Medulla oblongata (tissue), 1 donor: ENCODE measurements at regions not wholly inside any gene's neighbourhood (a gene's known extent, or its start where the extent isn't known, plus 50 kb on each side); places are given as distances from the start of the nearest gene placed in this dataset.
A peak's percentile ranks its signal among the peaks of the same experiment; 100 is the strongest.

Experiments used
- DNase-seq: peaks from one replicate; pipeline ENCODE4 v3.0.0-alpha.2; 2015; ENCODE audit errors: extremely low spot score

DNA sequence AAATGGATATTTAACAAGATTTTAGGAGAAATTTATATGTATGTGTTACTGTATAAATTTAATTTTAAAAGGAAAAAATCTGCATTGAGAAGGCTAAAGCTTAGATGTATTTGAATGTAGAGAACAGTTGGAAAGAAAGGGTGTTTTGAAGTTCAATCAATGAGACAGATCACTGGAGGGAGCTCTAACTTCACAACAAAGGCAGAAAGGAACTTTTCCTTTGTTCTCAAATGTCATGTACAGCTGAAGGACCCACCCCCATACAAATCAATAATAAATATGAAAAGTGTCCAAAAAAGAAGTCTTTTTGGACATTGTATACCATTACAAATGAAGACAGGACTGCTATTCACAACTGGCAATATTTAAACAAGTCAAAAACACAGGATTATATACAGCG is 403.4 kb downstream of the DNAJB9 start:
- peak; percentile 19 for DNase-seq

GRCh38 chr7:108974641-108975040 is 405.0 kb downstream of the DNAJB9 start:
- no peak for DNase-seq

GRCh38 chr7:108985037-108985436 is 415.4 kb downstream of the DNAJB9 start:
- DNase-seq: no peak

- no peak for DNase-seq
Observed at GRCh38 chr7:108989319-108989718, 419.6 kb downstream of the DNAJB9 start.

DNA sequence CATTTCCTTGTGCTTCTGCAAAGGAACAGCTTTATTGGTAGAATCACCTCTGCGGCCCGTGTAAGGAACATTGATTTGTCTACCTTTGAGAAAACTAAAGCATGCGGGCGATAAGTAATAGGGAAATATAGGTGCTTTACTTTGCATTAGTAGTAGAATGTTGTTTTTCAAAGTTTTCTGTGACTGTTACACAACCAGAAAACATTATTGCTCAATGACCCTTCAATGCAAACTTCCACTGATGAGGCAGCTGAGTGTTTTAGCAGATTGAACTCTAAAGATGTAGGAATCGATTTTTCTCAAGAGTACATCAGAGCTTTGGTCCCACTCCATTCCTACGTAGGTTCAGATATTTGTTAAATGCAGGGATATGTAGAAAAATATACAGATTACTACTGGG is 427.8 kb downstream of the DNAJB9 start:
- DNase-seq: no peak

DNA sequence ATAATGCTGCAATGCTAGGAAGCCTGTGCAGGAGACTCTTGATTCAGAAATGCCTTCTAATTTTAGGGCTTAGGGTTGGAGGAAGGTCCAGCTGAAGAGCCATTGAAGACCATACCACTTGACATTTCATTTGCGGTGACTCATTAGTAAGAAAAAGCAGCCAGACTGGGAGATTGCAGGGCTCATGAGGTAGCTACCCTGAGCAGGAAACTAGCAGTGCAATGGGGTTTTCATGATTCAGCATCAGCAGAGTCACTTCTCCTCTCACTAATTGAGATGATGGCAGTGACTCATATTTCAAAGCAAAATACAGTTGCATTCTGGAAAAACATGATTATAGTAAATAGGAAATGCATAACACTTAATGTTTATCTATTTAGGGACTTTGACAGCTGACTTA is 434.1 kb downstream of the DNAJB9 start:
- DNase-seq: no peak

- DNase-seq: no peak
Observed at GRCh38 chr7:109009636-109010035, 440.0 kb downstream of the DNAJB9 start.

- DNase-seq: no peak
Observed at GRCh38 chr7:109020251-109020650, 450.6 kb downstream of the DNAJB9 start.

GRCh38 chr7:109021390-109021789 is 451.7 kb downstream of the DNAJB9 start:
- no peak for DNase-seq

DNA sequence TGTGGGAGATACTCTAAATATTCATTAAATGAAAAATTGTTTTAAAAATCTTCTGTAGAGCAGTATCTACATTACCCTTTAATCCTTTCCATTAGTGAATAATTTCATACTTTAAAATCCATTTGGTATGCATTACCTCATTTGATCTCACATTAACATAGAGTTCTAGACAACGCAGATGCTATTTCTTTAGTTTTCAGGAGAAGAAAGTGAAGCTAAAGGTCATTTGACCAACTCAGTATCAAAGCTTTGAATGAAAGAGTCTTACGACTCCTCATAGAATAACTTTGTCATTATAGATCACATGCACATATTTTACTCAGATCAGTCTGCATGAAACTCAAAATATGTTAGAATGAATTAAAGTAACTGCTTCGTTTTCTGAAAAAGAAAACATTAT is 460.2 kb downstream of the DNAJB9 start:
- no peak for DNase-seq

GRCh38 chr7:109044691-109045090 is 475.0 kb downstream of the DNAJB9 start:
- no peak for DNase-seq

DNA sequence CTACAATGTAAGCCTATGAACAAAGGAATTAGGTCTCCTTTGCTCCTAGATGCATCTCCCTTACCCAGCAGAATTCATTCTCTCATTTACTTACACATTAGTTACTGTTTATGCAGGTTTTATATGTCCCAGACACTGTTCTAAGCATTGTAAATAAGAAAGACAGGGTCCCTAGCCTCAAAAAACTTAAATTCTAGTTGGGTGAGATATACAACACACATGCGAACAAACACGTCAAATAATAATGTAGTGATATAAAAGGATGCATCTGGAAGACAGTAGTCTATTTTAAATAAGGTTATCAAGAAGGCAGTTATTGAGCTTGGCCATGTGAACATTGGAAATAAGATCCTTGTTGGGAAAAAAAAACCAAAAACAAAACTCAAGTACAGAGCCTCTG is 479.7 kb downstream of the DNAJB9 start:
- DNase-seq: no peak

DNA sequence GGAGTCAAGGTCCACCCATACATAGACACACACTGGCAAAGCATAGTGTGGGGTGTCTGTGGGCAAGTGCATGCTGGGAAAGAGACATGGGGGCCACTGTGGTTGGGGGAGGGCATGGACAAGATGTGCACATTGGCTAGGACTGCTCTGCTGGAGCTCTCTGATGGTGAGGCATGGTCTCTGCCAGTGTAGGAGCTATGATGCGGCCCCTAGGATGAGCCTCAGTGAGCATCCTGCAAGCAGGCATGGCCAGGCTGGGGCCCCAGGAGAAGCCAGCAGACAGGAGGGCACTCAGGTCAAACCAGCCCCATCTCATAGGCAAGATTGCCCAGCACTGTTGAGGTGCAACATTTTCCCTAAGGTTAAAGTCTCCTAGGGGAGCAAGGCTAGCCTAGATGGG is 489.4 kb downstream of the DNAJB9 start:
- no peak for DNase-seq

DNA sequence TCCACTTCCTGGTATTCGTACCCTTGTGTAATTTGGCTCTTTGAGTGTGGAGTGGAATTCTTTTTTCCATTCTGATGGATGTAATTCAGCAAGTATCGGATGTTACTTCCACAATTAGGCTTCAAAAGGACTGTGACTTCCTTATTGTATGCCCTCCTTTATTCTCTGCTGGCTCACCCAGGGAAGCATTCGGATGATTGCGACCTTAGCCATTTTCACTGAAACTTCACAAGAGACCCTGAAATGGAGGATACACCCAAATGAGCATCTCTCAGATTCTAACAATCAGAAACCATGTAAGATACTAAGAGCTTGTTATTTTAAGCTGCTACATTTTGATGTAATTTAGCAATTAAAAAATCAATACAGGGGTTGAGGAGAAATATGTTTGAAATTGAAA is 493.1 kb downstream of the DNAJB9 start:
- no peak for DNase-seq

DNA sequence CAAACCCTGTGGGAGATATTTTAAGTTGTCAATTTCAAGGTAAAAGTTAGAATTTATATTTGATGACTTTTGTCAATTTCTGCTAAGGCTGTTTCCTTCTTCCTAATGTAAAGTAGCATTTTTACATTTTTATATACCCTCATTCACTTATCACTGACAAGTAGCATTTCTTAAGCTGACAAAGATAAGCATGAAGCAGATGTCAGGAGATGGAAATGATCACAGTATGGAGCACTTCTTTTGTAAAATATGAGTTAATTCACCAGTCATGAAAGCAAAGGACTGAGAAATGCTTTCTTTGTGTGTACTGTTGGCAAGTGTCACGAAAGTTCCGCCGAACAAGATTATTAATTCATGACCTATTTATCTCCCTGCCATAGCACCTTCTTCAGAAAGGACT is 503.9 kb downstream of the DNAJB9 start:
- DNase-seq: no peak

DNA sequence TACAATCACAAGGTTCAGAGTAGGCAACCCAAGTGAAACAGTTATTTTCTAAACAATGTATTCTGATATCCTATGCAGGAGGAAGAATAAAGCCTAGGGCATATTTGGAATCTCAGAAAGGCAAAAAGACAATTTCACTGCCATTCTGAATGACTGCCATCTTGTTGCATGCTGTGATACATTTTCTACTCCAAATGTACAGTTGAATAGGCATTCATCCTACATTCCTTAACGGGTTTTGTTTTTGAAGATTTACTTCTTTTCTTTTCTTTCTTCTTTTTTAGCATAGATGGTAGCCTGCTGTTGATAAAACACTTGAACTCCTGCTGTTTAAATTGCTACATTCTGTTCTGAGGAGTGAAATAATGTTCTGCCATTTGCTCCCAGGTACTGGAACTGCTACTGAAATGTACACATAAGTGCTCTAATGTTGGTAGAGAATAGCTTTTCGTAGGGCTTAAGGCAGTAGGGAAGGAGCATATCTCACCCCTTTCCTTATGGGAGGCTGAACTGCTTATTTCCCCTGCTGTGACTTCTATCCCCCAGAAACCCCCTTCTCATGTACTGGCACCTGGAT is 506.8 kb downstream of the DNAJB9 start:
- no peak for DNase-seq

- DNase-seq: no peak
Observed at GRCh38 chr7:109091042-109091441, 521.4 kb downstream of the DNAJB9 start.

DNA sequence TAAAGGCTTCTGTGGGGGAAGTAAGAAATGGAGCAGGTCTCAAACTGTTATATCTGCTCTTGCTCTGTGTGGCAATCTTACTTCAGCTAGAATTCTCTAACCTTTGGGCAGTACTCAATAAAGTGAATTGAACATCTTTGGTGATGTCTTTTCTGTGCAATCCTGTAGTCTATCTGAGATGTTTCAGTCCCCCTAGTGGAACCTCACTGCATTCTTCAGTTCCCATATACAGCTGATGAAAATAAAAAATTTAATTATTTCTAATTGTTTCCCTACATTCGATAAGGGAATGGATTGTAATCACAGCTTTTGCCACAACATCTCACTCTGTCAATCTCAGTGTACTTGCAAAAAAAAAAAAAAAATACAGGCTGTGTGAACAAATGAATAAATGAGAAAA is 522.6 kb downstream of the DNAJB9 start:
- no peak for DNase-seq

DNA sequence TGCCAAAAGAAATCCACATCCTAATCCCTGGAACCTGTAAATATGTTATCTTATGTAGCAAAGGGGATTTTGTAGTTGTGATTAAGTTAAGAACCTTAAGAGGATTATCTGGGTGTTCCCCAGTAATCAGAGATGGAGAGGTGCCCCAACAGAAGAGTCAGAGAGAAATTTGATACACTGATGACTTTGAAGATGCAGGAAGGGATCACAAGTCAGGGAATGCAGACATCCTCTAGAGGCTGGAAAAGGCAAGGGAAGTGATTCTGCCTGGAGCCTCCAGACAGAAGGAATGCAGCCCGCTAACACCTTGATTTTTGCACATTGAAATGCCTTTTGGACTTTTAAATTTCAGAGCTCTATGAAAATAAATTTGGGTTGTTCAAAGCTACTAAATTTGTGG is 531.7 kb downstream of the DNAJB9 start:
- DNase-seq: no peak

DNA sequence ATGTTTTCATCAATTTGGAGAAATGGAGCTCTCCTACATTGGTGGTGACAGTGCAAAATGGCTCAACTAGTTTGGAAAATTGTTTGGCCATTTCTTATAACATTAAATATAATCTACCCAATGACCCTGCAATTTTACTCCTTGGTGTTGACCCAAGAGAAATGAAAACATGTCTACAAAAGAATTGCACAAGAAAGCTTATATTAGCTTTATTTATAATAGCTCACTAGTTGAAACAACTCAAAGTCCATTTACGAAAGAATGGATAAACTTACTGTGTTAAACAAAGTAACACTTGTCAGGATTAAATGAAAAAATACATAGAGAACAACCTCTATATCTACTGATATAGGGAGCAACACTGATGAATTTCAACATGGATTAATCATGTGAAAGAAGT is 539.9 kb downstream of the DNAJB9 start:
- DNase-seq: no peak

DNA sequence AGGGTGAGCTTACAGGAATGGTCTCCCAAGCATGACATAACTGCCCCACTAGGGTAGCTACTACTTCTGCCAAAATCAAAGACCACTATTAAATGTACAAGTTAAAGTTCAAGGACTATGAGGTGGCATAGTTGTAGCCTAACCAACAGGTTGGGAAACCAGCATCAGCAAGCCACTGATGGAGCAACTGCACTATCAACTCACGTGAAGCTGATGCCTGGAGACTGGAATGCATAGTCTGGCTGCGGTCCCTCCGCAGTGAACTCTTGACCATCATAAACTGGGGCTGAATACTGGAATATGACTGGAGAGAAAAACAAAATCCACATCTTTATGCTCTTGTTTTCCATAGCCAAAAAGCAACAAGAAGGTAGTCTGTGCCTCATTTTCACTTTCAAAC is 541.4 kb downstream of the DNAJB9 start:
- DNase-seq: no peak

GRCh38 chr7:109121599-109122300 is 552.1 kb downstream of the DNAJB9 start:
- DNase-seq: no peak

- no peak for DNase-seq
Observed at GRCh38 chr7:109125001-109125400, 555.3 kb downstream of the DNAJB9 start.
